GM20431 (cell line): ENCODE measurements at regions not wholly inside any gene's neighbourhood (a gene's known extent, or its start where the extent isn't known, plus 50 kb on each side); places are given as distances from the start of the nearest gene placed in this dataset.
"Not testable (repeated sequence)": the region's sequence is repeated elsewhere in the genome, so short reads cannot be mapped to it uniquely, and the experiment has no call there.

ENCODE experiments used
- in situ Hi-C: fragments of 300-500 bp; cut with MseI, MboI; formaldehyde crosslinking; loops from one replicate; pipeline ENCODE4 v1.15.0; 2020; ENCODE audit warnings: low sequenced_read_pairs; ENCODE audit not compliant: unreplicated experiment

DNA sequence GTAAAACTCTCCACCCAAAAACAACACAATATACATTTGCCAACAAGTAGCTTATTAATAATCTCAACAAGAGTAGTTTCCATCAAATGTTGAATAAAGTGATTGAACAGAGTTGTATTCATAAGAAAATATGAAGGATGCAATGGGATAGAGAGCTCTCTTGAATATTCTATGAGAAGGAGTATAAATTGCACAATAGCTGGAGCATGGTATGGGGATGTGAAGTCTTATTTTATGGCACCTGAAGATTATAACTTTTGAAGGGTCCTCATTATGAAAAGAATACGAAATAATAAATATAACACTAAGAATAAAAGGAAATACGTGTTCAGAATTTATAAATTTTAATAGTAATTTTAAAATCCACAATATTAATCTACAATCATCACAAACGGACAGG lies 1415.1 kb downstream of the KCNT2 start:
- in situ Hi-C loops, result no loop called here

DNA sequence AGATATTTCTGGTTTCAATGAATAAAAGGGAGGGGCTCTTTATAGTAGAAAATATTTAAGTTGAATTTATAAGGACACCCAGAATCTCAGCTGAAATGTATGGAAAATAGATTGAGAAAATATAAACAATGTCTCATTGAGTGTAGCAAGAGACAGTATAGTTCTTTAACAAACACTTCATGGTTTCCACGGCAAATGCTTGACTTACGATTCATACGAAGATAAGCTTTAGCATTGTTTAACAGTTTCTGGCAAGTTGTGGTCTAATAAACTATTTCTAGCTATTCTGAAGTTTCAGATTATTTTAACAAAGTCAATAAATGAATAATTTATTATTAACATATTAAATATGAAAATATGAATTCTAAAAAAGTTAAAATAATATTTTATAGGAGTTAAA lies 1419.4 kb downstream of the KCNT2 start:
- in situ Hi-C loops, result no loop called here

DNA sequence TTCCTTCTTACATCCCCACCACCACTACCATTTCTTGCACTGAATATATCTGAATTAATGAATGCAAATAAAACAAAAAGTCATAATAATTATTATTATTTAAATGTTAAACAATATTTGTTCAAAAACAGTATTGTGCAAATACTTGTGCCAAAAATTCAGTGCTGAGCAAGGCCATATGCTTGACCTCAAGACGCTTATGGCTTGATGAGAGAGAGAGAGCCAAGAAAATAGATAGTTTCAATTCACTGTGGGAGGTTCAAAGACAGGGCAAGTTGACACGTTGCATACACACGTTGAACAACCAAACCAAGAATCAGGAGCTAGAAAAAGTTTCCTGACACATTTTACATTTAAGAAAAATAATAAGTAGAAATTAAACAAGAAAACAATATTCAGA lies 1421.7 kb downstream of the KCNT2 start:
- in situ Hi-C loops, result no loop called here

DNA sequence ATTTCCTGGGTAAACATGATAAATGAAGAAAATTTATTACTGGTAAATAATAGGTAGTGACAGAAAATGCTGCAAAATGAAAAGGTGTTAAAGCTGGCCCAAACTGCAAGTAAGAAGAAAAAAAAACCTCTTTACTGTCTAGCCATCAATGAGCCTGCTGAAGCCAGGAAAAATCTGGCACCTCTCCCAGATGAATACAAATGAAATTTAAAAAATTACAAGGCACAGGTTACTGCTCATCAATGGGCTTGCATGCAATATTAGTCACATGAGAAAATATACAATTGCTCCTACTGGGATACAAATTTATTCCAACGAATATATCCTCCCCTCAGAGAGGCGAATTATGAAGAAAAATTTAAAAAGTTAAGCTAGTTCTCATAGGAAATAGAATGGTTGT lies 1422.5 kb downstream of the KCNT2 start:
- in situ Hi-C loops, result no loop called here

DNA sequence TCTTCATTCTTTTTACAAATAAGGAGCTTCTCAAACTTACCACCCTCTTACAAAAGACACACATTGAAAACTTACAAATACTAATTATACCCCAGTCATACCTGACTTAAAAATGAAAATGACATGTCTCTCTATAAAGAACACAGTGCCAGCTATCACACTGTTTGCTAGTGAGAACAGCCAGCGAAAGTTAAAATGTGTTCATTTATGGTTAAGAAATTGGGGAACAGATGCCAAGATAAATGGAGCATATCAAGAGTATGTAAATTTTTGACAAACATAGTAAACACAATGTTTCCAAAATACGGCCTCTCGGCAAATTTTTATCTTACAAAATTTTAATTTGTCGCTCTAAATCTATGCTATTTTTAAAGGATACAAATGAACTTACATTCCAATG lies 1422.9 kb downstream of the KCNT2 start:
- in situ Hi-C loops, result no loop called here

DNA sequence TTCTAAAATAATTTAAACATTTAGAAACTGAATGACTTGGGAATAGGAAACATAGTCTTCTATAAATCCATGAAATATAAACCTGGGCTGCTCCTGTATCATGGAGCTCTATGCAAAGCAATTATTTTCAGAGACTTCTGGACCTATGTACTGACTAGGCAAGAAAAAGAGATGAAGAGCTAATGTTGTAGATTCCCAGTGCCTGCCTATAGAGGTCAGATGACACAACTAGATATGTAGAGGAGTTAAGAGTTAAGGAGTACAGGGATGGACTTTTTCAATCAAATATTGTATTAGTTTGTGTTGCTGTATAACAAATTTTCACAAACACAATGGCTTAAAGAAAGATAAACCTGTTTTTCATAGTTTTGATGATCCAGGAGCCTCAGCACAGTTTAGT lies 1434.5 kb downstream of the KCNT2 start:
- in situ Hi-C loops, result no loop called here

DNA sequence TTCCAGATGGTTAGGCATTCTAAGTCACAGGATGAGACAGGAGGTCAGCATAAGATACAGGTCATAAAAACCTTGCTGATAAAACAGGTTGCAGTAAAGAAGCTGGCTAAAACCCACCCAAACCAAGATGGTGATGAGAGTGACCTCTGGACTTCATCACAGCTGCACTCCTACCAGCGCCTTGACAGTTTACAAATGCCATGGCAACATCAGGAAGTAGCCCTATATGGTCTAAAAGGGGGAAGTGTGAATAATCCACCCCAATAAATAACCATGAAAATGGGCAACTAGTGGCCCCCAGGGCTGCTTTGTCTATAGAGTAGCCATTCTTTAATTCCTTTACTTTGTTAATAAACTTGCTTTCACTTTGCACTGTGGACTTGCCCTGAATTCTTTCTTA lies 1448.4 kb downstream of the KCNT2 start:
- in situ Hi-C loops, result not testable (repeated sequence)

DNA sequence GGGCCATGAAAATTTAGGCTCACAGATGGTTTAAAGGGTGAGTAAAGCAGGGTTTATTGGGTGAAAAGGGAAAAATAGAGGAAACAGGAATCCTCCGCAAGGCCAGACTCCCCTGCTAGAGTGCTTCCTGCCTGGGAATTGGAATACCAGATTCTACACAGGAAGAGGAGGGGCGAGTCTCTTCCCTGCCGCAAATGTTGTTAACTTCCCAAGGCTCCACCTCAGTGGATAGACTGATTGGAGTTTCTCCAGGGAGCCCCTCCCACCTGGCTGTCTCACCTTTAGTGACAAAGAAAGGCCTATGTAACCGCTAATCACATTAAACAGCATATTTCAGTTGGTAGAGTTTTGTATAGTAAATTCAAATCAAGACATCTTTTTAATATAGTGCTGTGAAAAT lies 1450.1 kb downstream of the KCNT2 start:
- in situ Hi-C loops, result no loop called here

DNA sequence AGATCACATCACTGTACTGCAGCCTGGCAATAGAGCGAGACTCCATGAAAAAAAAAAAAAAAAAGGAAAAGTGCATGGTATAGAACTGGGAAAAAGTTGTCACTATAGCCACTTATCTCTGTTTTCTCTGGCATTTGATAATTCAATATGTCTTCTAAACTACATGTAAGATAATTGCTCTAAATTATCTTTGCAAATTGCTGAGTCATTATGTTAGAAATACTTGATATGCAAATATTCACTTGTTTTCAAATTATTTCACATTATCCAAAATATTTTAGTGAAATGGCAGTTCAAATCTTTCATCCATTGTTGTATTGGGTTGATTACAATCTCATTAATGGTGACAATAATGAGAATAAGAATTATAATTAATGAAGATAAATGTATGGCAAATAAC lies 1455.1 kb downstream of the KCNT2 start:
- in situ Hi-C loops, result no loop called here

DNA sequence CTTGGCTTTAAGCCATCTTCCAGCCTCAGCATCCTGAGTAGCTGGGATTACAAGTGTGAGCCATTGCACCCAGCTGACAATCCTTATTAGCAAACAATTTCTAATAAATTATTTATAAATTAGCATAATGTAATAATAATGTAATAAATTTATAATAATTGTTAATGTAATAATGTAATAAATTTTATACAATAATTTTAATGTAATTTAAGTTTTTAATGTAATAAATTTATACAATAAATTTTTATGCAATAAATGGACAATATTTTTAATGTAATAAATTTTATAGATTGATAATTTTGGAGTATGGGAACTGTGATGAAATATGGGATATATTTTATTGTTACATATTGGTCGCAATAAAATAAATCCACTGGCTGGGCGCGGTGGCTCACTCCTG lies 1457.5 kb downstream of the KCNT2 start:
- in situ Hi-C loops, result no loop called here

DNA sequence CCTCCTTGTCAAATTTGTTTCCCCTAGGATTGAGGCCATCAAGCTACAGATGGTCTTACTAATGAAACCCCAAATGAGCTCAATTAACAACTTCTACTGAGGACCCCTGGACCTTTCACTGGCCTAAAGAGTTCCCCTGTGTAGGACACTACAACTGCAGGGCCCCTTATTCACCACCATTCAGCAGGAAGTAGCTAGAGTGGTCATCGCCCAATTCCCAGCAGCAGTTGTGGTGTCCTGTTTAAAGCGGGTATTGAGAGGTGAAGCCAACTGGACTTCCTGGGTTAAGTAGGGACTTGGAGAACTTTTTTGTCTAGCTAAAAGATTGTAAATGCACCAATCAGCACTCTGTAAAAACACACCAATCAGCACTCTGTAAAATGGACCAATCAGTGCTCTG lies 1466.9 kb downstream of the KCNT2 start:
- in situ Hi-C loops, result no loop called here

DNA sequence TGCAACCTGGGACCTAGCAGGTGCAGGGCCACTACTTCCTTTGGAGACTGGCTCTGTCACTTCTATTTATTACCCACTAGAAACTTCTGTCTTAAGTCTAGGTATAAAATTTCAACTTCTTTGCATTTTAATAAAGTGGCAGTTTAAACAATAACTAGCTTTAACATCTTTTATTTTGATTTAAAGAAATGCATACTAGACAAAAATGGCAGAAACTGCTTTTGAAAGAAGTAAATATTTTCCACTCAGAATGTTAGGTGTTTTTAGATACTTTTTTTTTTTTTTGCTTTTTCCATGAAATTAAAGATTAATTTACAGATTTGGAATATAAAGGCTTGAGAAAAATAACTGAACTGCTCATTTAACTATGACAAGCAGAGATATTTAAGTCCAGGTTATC lies 1477.6 kb downstream of the KCNT2 start:
- in situ Hi-C loops, result no loop called here

DNA sequence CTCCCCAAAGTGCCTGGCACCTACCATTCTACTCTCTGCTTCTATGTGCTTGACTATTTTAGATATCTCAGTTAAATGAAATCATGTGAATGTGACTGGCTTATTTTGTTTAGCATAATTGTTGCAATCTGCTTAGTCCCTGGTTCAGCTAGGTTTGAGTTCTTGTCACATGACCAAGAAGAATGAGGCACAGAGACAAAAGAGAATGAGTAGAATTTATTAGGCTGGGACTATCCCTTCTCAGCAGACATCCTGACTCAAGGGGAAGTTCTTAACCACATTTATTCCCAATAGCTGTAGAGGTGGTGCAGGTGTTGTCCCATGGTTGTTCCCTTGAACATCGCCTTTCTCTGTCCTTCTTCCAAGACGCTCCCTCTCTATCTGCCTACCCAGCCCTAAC lies 1485.7 kb downstream of the KCNT2 start:
- in situ Hi-C loops, result no loop called here

DNA sequence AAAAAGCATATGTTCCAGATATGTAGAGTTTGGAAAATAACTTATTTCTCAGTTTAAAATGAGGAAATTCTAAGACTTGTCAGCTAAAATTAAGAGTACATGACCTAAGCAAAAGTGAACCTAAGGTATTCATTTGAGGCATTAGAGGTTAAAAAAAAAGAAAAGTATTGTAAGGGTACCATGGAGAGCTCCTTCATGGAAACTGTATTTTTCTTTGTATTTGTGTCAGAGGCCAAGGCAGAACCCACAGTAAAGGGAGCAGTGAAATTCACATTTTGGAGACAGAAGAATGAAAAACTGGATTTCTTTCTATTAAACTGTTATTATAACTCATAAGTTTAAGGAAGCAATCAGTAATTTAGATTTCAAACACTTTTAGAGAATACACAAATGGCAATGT lies 1494.8 kb downstream of the KCNT2 start:
- in situ Hi-C loops, result no loop called here

DNA sequence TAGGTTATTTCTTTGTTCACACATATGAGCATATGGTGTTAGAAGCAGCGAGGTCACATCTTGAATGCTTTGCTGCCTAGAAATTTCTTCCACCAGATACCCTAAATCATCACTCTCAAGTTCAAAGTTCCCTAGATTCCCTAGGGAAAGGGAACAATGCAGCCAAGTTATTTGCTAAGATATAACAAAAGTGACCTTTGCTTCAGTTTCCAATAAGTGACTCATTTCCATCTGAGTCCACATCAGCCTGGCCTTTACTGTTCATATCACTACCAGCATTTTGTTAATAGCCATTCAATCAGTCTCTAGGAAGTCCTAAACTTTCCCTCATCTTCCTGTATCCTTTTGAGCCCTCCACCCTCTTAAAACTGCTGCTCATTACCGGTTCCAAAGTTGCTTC lies 1502.5 kb downstream of the KCNT2 start:
- in situ Hi-C loops, result no loop called here

DNA sequence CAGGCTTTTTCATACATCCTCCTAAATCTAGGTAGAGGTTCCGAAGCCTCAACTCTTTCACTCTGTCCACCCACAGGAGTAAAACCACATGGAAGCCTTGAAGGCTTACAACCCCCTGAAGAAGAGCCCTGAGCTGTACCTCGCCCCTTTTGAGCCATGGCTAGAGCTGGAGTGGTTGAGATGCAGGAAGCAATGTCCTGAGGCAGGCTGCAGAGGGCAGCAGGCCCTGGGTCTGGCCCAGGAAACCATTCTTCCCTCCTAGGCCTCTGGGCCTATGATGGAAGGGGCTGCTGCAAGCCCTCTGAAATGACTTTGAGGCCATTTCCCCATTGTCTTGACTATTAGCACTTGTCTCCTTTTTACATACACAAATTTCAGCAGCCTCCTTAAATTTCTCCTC lies 1503.0 kb downstream of the KCNT2 start:
- in situ Hi-C loops, result no loop called here

DNA sequence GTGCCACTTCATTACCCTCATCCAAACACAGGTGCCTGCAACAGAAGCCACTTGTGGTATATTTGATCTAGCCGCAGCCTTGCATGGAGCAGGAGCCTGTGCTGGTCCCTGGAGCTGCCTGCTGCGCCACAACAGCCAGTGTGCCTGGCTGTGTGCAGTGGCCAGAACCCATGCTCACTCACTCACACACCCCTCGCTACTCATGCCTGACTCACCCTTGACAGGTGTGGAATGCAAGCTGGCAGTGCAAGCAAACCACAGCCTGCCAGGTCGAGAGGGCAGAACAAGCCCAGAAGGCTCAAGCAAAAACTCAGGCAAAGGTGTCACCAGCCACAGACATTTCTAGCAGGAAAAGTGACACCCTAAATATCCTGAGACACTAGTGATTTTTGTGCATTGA lies 1510.9 kb downstream of the KCNT2 start:
- in situ Hi-C loops, result no loop called here

DNA sequence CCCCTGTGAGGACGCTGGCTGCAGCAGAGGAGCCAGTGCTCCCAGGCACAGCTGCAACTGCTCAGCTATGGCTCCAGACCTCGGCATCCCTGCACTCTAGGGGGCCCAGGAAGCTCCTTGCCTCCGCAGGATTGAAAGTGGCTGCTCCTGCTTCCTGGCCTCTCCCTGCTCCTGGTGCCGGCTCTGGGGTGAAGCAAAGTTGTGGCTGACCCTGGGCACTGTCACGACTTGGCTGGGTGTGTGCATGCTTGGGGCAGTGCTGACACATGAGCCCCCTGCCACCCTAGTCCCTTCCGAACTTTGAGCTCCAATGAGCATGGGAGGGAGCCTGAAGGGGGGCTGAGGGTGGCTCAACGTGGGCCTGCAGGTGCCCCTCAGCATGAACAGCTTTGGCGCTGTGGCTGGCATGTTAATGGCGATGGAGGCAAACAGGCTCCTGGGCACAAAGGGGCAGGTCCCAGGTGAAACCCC lies 1512.2 kb downstream of the KCNT2 start:
- in situ Hi-C loops, result no loop called here

DNA sequence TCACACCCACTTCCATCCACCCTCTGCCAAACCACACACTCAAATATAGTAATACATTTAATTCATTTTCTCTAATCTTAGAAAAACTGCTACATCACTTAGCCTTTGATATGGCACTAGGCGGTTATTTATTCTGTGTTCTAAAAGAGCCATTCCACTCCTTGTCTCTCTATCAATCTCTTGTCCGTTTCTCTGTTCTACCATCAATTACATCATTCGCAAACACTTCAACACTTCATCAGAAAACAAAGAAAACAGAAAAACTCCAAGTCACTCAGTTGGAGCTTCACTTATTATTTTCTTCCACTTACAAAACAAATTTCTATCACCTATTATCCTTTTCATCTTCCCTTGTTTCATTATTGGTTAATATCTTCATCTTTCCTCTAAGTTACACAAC lies 1523.0 kb downstream of the KCNT2 start:
- in situ Hi-C loops, result no loop called here

DNA sequence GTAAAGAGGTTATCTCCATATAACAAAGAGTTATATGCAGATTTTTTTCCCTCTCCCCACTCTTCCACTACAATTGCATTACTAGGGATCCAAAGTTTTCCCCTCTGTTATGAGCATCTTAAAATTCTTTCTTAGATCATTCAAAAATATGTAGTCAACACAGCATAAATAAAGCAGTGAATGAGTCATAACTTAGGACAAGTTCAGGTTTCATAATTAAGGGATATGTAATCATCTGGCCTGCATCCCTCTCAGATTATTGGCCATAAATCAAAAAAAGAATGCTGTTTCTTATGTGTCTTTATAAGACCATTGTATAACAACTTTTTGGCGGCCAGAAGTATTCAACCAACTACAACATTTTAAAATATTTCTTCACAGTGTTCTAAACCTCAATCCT lies 1526.1 kb downstream of the KCNT2 start:
- in situ Hi-C loops, result no loop called here

DNA sequence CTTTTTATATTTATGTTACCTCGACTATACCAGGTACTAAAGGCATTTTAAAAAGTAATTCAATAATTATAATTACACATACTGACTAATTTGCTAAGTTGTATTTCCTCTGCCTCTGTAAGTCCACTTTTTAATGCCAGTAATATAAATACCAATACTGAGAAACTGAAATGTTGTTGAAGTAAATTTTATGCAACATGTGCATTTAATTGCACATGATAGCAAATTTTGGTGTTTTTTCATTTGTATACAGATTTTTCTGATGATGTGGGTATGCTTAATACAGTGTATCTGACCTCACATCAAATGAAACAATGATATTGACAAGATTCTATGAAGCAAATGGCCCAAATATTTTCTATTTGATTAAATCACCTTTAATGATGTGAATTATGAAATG lies 1531.6 kb downstream of the KCNT2 start:
- in situ Hi-C loops, result no loop called here

DNA sequence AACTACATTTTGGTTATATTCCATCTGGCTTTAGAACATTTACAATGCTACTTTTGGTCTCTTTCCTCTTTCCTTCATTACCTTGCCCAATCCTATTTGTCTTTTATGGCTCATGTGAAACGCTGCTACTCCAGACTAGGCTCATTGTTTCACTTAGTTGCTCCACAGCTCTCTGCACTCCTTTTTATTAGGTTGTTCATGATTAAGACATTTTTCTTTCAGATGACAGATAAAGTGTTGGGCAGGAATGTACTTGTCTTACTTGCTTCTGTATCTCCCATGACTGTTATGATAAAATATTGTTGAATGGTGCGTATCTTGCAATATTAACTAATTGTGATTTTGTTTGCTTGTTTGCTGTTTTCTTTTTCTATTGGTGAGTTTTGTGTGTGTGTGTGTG lies 1532.3 kb downstream of the KCNT2 start:
- in situ Hi-C loops, result no loop called here

DNA sequence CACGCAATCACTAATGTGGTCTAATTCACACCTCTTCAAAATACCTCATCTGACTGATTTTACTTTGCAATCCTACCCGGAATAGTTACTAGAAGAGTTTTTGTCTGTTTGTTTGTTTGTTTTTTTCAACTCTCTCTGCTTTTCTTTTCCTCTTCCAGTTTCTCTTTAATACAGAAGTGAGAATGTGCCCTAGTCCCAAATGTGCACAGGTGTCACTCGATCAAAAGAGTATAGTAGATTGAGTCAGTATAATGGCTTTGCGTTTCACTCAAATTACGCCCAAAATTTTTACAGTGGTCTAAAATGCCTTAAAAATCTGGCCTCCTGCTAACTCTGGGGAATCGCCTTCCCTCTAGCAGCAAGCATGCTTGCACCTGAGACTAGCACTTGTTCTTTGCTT lies 1536.8 kb downstream of the KCNT2 start:
- in situ Hi-C loops, result no loop called here
